ENCODE measurements at regions not wholly inside any gene's neighbourhood (a gene's known extent, or its start where the extent isn't known, plus 50 kb on each side); places are given as distances from the start of the nearest gene placed in this dataset.

GRCh38 chr2:17195016-17195415, 323.2 kb downstream of the RAD51AP2 start:
- TF ChIP-seq CTCF (IDR thresholded peaks at IDR 0.05) (no peak), POLR2A (IDR thresholded peaks at IDR 0.05) (no peak)

Measured in esophagus squamous epithelium (tissue), 4 donors.